HG02943 (cell line): ENCODE measurements at regions not wholly inside any gene's neighbourhood (a gene's known extent, or its start where the extent isn't known, plus 50 kb on each side); places are given as distances from the start of the nearest gene placed in this dataset.
"Not testable (repeated sequence)": the region's sequence is repeated elsewhere in the genome, so short reads cannot be mapped to it uniquely, and the experiment has no call there.

Source experiments
- ATAC-seq: cut with Tn5 transposase; IDR thresholded peaks from one replicate; pipeline ENCODE4 v1.9.1; 2021; ENCODE audit warnings: mild to moderate bottlenecking, low read depth, moderate library complexity; ENCODE audit not compliant: unreplicated experiment

- no peak for ATAC-seq
Observed at GRCh38 chr12:67716817-67717216, 68.3 kb downstream of the DYRK2 start.

DNA sequence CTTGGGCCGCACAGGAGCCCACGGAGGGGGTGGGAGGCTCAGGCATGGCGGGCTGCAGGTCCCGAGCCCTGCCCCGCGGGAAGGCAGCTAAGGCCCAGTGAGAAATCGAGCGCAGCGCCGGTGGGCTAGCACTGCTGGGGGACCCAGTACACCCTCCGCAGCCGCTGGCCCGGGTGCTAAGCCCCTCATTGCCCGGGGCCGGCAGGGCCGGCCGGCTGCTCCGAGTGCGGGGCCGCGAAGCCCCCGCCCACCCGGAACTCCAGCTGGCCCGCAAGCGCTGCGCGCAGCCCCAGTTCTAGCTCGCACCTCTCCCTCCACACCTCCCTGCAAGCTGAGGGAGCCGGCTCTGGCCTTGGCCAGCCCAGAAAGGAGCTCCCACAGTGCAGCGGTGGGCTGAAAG is 70.8 kb downstream of the DYRK2 start:
- not testable (repeated sequence) for ATAC-seq

GRCh38 chr12:67720351-67720856 is 71.9 kb downstream of the DYRK2 start:
- ATAC-seq: no peak

- ATAC-seq: no peak
Observed at GRCh38 chr12:67721248-67721647, 72.7 kb downstream of the DYRK2 start.

DNA sequence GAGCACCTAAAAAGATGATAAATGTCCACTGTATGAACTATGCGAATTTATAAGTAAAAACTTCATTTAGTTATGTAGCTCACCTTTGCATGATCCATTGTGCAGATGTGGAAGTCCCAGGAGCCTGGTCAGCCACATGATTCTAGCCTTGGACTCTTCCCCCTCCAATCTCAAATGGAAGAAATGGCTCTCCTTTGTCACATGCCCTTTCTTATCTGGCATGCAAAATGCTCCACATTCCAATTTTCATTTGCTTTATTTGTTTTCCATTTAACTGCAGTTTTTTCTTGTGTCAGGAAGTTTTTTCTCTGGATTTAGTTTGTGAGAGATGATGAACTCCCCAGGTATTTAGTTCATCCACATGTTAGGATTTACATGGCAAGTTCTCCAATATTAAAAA is 73.8 kb downstream of the DYRK2 start:
- no peak for ATAC-seq

DNA sequence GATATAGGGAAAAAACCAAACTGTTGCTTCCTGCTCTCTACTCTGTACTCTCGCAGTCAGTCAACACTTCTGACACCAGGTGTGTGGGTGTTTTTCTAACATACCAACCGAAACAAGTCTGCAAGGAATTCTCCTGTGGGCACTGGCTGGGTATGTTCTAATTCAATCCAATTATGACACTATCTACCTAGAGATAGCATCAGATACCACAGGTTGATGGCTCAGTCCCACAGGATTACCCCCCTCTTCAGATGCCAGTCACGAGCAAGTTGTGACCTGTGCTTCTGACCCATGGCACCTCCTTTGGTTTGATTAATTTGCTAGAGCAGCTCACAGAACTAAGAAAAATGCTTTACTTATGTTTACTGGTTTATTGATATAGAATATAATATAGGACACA is 78.3 kb downstream of the DYRK2 start:
- no peak for ATAC-seq

DNA sequence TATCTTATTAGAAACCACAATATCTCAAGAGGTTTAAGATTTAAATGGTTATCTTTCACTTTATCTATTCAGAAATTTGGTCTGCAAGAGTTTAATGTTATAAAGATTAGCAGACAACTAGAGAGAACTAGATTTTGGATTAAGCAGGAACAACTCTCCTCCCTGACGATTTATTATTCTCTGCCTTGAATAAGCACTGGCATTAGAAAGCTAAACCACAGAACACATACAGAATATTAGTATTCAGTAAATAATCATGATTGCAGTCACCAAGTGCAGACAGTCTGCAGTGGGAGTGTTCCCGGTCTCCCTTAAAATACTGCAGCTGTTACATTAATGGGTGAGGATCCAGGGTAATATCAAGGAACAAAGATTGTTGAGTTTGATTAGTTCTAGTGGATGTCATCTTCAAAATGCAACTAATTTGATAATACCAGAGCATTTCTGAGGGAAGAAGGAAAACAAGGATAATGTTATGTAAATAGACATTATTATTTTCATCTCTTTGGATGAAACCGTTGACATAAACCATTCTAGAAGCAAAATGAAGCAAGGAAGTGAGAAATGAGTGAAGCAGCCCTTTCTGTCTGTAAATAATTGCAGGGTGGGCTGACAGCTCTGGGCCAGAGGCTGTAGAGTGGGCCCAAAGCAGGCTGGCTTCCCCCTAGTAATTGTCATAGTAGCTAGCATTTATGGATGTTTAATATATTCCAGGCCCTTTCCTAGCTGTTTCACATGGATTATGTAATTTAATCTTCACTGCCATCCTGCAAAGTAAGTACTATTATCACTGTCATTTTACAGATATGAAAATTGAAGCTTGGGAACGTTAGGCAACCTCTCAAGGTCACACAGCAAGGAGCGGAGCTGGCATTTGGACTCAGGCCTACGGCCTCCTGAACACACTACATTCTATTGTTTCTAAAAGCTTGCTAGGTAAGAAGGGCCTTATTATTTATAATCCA is 79.4 kb downstream of the DYRK2 start:
- no peak for ATAC-seq

DNA sequence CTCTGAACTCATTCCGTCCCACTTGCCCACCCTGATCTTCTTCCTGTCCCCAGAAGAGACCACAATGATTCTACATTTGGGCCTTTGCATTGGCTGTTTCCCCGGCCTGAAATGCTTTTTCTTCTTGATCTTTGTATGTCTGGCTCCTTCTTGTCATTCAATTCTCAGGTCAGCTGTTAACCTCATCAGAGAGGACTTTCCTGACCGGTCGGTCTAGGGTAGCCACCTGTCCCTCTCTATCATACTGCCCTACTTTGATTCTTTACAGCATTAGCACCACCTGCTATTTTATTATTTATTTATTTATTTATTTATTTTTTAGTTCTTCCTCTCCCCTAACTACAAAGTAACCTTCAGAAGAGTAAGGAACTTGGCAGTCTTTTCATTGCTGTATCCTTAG is 84.3 kb downstream of the DYRK2 start:
- no peak for ATAC-seq

GRCh38 chr12:67735868-67736267 is 87.3 kb downstream of the DYRK2 start:
- ATAC-seq: no peak

DNA sequence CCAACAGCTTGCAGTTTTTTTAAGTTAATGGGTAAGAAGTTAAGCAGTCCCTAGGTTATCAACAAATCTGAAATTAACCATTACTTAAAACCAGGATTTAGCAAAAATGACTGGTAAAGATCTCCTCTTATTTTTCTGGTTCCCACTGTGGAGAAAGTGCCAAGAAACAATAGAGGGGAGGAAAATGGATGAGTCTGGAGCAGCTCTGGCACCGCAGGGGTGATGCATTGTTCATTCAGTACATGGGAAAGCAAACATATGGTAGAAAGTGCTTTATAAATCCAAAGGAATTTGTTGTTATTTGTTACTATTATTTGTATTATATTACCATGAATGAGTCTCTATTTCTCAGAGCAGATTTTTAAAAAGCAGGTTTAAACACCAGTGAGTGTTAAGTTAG is 92.2 kb downstream of the DYRK2 start:
- no peak for ATAC-seq

DNA sequence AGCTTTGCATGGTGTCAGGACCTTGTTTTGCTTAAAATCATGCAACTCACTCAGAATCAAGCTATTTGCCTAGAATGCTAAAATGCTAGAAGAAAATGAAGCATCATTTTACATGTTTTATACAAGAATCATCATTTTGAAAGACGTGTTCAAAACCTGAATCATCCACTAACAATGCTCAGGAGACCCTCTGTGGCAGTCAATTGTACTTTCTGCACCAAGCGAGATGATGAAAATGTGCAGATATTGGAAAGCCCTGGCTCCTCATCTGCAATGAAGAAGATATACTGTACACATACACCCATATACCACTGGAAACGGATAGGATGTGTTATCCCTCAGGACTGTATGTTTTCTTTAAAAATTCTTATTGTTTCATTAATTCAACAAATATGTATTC is 92.7 kb downstream of the DYRK2 start:
- no peak for ATAC-seq

DNA sequence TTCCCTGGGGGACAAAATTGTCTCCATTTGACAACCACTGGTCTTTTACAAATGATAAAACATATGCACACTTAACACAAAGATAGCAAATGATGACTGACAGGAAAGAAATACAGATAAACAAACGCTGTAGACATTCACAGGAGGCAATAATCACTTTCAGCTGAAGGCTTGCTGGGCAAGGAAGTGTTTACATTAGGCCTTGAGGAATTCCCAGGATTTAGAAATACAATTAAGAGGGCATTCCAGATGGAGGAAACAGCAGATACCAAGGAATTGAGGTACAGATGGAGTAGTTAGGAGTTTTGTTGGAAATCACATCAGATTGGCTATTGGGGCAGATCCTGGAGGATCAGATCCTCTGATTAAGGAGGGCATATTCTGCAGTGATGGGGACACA is 93.9 kb downstream of the DYRK2 start:
- no peak for ATAC-seq

DNA sequence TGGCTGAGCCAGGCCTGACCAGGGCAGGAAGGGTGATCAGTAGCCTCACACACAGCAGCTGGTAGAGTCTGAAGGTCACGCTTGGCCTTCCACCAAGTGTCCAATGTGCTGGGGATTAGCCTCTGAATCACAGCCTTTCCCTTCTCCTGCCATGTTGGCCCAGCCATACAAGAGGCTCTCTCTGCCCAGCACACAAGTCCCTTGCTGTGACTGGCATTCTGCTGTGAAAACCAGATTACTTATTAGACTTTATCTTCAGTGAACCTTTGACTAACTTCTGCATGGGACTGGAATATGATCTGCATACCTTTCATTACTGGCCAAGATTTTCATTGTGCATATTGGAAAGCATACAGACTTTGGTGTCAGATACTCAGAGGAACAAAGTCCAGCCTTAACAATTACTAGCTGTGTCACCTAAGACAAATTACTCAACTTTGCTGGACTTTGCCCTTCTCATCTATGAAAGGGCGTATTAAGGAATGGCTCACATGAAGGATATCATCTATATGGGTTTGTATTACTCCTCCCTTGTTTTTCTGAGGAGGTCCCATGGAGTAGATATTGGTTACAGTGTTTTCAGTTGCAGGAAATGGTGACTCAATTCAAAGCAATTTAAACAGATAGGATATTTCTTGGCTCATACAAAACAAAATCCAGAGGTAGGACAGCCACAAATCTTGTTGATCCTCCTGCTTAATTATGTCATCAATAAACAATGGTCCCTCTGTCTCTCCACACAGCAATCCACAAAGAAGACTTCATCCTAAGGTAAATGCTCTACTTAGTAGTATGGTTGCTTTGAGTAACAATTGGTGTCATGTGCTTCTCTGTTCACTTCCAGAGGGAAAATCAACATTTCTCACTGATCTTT is 99.6 kb downstream of the DYRK2 start:
- ATAC-seq: no peak

- no peak for ATAC-seq
Observed at GRCh38 chr12:67748743-67749040, 100.1 kb downstream of the DYRK2 start.

GRCh38 chr12:67750513-67751183 is 102.1 kb downstream of the DYRK2 start:
- ATAC-seq: no peak

DNA sequence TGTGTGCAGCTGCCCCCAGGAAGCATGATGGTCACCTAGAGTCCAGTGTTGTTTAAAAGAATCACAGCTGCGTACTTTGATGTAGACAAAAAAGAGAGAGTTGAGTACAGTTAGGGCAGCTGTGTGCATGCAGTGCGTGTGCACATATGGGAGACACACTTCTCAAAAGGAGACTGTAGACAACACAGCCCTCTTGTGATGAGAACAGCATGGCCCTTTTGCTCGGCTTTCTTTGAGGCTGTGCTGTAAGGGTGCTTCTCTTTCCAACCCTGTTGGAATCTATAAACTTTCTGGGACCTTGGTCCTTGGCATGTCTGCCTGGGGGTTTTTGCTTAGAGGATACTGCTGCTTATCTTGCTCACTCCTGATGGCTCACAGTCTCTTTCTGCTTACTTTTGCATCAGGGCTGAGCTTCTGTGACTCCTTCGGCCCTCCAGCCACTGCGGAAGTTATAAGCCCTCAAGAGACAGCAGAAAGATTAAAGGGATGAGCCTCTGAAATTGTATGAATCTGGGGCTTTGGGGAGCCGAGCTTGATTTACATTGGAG is 102.9 kb downstream of the DYRK2 start:
- no peak for ATAC-seq

- ATAC-seq: no peak
Observed at GRCh38 chr12:67752226-67752732, 103.7 kb downstream of the DYRK2 start.

GRCh38 chr12:67754933-67755697 is 106.6 kb downstream of the DYRK2 start:
- ATAC-seq: no peak

GRCh38 chr12:67757651-67758050 is 109.1 kb downstream of the DYRK2 start:
- no peak for ATAC-seq

DNA sequence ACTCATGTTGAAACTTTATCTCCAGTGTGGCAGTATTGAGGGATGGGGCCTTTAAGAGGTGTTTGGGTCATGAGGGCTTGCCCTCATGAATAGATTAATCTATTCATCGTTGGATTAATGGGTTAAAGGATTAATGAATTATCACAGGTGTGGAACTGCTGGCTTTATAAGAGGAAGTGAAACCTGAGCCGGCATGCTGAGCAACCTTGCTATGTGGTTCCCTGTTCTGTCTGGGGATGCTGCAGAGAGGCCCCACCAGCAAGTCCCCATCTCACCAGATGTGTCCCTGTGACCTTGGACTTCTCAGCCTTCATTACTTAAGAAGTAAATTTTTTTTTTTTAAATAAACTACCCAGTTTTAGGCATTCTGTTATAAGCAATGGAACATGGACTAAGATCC is 109.6 kb downstream of the DYRK2 start:
- peak; percentile 98 for ATAC-seq
